ENCODE measurements at regions not wholly inside any gene's neighbourhood (a gene's known extent, or its start where the extent isn't known, plus 50 kb on each side); places are given as distances from the start of the nearest gene placed in this dataset.

DNA sequence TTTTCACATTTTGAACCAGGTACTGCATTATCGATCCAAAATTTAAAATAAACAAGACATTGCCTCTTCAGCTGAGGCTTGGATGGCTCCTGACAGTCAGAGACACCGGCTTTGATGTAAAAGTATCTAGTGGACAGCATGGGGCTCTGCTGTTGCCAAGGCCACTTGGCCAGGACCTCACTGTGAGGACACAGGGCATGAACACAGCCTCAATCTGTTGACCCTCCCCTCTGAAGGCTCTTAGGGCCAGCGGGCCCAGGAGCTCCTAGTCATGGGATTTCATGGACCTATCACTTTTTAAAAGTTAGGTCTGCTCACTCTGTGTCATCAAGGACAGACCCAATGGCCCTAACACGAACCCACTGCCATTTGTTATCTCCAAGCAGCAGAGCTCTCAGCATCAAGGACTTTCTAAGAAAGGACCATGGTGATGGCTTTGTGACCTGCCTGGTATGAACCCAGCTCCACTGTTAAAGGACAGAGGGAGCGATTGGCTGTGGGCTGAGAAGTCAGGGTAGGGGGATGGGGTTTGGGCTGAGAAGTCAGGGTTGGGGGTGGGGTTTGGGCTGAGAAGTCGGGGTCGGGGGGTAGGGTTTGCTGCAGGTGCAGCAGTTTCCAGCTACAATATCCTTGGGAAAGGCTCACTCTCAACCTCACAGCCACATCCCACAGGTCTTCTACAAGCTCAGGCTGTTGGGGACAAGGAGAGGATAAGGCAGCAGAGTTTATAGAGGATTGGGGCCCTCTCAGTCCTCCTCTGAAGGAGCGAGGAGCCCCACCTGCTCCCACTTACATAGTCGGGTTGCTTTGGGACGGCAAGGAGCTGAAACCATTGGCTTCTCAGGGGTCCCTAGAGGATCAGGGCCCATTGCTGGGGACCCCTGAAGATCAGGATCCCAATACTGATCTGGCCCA is 146.8 kb downstream of the BARX1 start:
- TF ChIP-seq, protein P1, sequence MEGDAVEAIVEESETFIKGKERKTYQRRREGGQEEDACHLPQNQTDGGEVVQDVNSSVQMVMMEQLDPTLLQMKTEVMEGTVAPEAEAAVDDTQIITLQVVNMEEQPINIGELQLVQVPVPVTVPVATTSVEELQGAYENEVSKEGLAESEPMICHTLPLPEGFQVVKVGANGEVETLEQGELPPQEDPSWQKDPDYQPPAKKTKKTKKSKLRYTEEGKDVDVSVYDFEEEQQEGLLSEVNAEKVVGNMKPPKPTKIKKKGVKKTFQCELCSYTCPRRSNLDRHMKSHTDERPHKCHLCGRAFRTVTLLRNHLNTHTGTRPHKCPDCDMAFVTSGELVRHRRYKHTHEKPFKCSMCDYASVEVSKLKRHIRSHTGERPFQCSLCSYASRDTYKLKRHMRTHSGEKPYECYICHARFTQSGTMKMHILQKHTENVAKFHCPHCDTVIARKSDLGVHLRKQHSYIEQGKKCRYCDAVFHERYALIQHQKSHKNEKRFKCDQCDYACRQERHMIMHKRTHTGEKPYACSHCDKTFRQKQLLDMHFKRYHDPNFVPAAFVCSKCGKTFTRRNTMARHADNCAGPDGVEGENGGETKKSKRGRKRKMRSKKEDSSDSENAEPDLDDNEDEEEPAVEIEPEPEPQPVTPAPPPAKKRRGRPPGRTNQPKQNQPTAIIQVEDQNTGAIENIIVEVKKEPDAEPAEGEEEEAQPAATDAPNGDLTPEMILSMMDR (conservative IDR thresholded peaks at IDR 0.05 in 1 of 2, IDR thresholded peaks at IDR 0.05 in 1 of 2; ENCODE audit: low read depth in 1 of 2, low read length in 2 of 2): no peak
- no peak for TF ChIP-seq EZH2 (IDR thresholded peaks at IDR 0.05; ENCODE audit: low read length, missing control alignments)
